Ascending aorta (tissue), 2 donors: ENCODE measurements at regions not wholly inside any gene's neighbourhood (a gene's known extent, or its start where the extent isn't known, plus 50 kb on each side); places are given as distances from the start of the nearest gene placed in this dataset.

ENCODE experiments used
- DNase-seq, 2 donors: peaks; one replicate each; pipeline ENCODE4 v3.0.0-alpha.2; 2019; ENCODE audit warnings: low spot score in 2 of 2
- H3K27ac ChIP-seq, 2 donors: fragments of 200-600 bp; sonication (generic); one replicate each; pipeline ENCODE4 v1.5.1; 2016 to 2017; ENCODE audit warnings: mild to moderate bottlenecking in 1 of 2
- H3K27me3 ChIP-seq: fragments of 200-600 bp; sonication (generic); one replicate; pipeline ENCODE4 v1.5.1; 2017
- H3K36me3 ChIP-seq, 2 donors: fragments of 200-600 bp; sonication (generic); one replicate each; pipeline ENCODE4 v1.5.1; 2016
- H3K4me1 ChIP-seq, 2 donors: fragments of 200-600 bp; sonication (generic); one replicate each; pipeline ENCODE4 v1.5.1; 2016 to 2017; ENCODE audit warnings: mild to moderate bottlenecking in 1 of 2
- H3K4me3 ChIP-seq, 2 donors: fragments of 200-600 bp; sonication (generic); one replicate each; pipeline ENCODE4 v1.5.1; 2016 to 2017; ENCODE audit warnings: mild to moderate bottlenecking in 1 of 2
- H3K9me3 ChIP-seq, 2 donors: fragments of 200-600 bp; sonication (generic); one replicate each; pipeline ENCODE4 v1.5.1; 2016
- intact Hi-C: fragments of 100-400 bp; cut with DNase I; formaldehyde crosslinking; loops from one replicate; pipeline ENCODE4 v1.15.1; 2023
- TF ChIP-seq, protein P1 (sequence below), 3 experiments: fragments of 200-600 bp in 2 of 3; fragments of 450-650 bp in 1 of 3; sonication (generic) in 2 of 3; IDR thresholded peaks; one replicate each; pipeline ENCODE4 v1.5.1; 2016 to 2019; ENCODE audit warnings: antibody characterized with exemption in 3 of 3, mild to moderate bottlenecking in 1 of 3, moderate library complexity in 1 of 3

DNA sequence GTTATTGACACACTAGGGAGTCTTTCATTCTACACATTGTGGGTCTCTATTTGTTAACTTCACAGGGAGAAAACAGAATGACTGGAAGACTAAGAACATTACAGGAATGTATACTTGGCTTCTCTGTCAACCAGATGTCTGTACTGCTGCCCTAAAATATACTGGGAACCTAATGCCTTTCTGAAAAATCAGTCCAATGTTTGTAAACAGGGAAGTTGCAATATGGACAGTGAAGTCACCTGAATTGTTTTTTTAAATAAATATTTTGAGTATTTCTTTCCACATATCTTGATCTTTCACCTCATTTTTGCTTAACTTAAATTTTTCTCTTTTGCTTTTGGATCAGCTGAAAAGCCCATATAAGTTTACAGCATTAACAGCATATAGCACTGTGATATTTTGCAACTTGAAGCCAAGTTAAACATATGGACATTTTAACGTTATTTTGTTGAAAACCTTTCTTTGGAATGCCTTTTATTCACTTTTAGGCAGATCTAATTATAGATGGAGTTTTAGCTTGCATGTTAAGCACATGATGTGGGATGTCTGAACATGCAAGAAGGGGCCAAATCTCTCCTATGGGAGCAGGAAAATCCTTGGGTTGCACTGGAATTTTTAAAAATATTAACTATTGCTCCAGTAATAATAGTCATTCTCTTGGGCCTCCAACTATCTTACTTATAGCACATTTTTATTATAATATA lies 137.7 kb upstream of the TWIST2 start:
- Histone ChIP-seq H3K4me1 (peaks cover 0 to 9% of the 10 kb centered on the region in 2 donors), H3K4me3 (no peak overlapping the region), H3K27me3 (no peaks in the 10 kb centered on the region), H3K36me3 (no peaks in the 10 kb centered on the region), H3K27ac (no peak overlapping the region), H3K9me3 (no peaks in the 10 kb centered on the region)
- intact Hi-C loops, result no loop called here
- no peak for DNase-seq
- TF ChIP-seq, protein P1, sequence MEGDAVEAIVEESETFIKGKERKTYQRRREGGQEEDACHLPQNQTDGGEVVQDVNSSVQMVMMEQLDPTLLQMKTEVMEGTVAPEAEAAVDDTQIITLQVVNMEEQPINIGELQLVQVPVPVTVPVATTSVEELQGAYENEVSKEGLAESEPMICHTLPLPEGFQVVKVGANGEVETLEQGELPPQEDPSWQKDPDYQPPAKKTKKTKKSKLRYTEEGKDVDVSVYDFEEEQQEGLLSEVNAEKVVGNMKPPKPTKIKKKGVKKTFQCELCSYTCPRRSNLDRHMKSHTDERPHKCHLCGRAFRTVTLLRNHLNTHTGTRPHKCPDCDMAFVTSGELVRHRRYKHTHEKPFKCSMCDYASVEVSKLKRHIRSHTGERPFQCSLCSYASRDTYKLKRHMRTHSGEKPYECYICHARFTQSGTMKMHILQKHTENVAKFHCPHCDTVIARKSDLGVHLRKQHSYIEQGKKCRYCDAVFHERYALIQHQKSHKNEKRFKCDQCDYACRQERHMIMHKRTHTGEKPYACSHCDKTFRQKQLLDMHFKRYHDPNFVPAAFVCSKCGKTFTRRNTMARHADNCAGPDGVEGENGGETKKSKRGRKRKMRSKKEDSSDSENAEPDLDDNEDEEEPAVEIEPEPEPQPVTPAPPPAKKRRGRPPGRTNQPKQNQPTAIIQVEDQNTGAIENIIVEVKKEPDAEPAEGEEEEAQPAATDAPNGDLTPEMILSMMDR (IDR thresholded peaks at IDR 0.05), result no peak

DNA sequence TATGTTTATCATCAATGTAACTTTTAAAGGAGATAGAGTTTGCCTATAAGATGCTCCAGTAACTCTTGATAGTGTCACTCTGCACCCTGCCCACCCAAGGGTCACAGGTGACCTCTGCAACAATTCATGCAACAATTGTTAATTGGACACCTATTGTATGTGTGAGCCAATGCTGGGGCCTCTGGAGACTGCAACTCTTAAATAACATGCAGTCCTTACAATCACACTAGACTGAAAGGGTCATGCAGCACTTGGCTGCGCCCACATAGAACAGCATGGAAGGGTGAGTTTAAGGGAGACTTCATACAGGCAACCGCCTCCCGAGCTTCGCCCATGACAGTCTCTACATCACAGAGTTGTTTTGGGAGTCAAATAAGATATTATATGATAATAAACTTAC lies 137.1 kb upstream of the TWIST2 start:
- intact Hi-C loops, result no loop called here
- no peak for DNase-seq
- Histone ChIP-seq H3K27me3 (no peaks in the 10 kb centered on the region), H3K4me3 (no peak overlapping the region), H3K36me3 (no peaks in the 10 kb centered on the region), H3K4me1 (peaks cover 0 to 9% of the 10 kb centered on the region in 2 donors), H3K9me3 (no peaks in the 10 kb centered on the region), H3K27ac (no peak overlapping the region)
- TF ChIP-seq, protein P1 (IDR thresholded peaks at IDR 0.05), result no peak

DNA sequence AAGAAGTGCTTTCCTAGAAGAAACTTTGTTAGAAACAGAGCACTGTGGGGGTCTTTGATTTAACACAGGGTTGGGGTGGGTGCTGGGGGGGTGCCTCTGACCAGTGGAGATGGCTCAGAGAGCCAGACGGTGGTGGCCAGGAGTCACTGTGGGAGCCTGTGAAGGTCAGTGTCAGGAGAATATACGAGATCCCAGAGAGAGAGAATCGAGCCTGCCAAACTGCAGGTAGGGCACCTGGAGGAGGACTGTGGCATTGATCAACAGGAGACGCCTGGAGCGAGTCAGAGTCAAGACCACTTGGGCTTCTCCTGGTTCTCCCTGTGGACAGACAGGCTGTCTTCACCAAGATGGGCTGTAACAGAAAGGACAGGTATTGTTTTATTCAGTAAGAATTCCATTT lies 136.5 kb upstream of the TWIST2 start:
- Histone ChIP-seq H3K27ac (no peak overlapping the region), H3K36me3 (no peaks in the 10 kb centered on the region), H3K4me1 (peaks cover 0 to 9% of the 10 kb centered on the region in 2 donors), H3K9me3 (no peaks in the 10 kb centered on the region), H3K4me3 (no peak overlapping the region), H3K27me3 (no peaks in the 10 kb centered on the region)
- intact Hi-C loops, result no loop called here
- TF ChIP-seq, protein P1 (IDR thresholded peaks at IDR 0.05), result no peak
- DNase-seq, result no peak

DNA sequence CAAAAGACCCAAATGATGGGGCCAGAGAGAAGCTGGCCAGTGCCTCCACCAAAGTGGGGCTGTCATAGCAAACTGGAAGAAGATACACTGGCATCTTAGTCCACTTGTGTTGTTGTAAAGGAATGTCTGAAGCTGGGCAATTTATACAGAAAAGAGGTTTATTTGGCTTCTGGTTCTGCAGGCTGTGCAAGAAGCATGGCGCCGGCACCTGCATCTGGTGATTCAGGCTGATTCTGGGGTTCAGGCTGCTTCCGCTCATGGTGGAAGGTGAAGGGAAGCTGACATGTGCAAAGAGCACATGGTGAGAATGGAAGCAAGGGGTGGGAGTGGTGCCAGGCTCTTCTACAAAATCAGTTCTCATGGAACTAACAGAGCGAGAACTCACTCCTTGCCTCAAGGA lies 135.9 kb upstream of the TWIST2 start:
- no peak for DNase-seq
- no peak overlapping the region for H3K27ac ChIP-seq

DNA sequence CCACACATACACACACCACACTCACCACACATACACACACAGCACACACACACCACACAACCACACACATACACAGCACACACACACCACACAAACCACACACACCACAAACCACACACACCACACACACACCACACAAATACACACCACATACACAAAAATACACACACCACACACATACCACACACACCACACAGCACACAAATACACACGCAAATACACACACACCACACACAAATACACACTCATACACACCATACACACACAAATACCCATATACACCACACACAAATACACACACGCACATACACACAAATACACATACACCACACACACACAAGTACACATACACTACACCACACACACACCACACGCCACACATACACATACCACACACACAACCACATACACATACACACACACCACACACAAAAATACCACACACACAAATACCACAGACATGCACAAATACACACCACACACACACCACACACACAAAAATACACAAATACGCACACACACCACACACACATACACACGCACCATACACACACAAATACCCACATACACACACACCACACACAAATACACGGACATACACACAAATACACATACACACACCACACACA lies 134.6 kb upstream of the TWIST2 start:
- peaks cover 0 to 5% of the 10 kb centered on the region in 2 donors for H3K4me1 ChIP-seq
- DNase-seq, result no peak
- intact Hi-C loops, result no loop called here
- H3K4me3 ChIP-seq, result no peak overlapping the region
- no peaks in the 10 kb centered on the region for H3K9me3 ChIP-seq
- no peaks in the 10 kb centered on the region for H3K27me3 ChIP-seq
- H3K36me3 ChIP-seq, result no peaks in the 10 kb centered on the region
- no peak overlapping the region for H3K27ac ChIP-seq
- TF ChIP-seq, protein P1 (IDR thresholded peaks at IDR 0.05), result no peak

More for the DNA sequence above, 135.9 kb upstream of the TWIST2 start:
- H3K27me3 ChIP-seq, result no peaks in the 10 kb centered on the region
- intact Hi-C loops, result no loop called here
- TF ChIP-seq, protein P1 (IDR thresholded peaks at IDR 0.05), result no peak
- H3K9me3 ChIP-seq, result no peaks in the 10 kb centered on the region
- peaks cover 0 to 9% of the 10 kb centered on the region in 2 donors for H3K4me1 ChIP-seq
- no peak overlapping the region for H3K4me3 ChIP-seq
- H3K36me3 ChIP-seq, result no peaks in the 10 kb centered on the region
